ENCODE measurements at regions not wholly inside any gene's neighbourhood (a gene's known extent, or its start where the extent isn't known, plus 50 kb on each side); places are given as distances from the start of the nearest gene placed in this dataset.

DNA sequence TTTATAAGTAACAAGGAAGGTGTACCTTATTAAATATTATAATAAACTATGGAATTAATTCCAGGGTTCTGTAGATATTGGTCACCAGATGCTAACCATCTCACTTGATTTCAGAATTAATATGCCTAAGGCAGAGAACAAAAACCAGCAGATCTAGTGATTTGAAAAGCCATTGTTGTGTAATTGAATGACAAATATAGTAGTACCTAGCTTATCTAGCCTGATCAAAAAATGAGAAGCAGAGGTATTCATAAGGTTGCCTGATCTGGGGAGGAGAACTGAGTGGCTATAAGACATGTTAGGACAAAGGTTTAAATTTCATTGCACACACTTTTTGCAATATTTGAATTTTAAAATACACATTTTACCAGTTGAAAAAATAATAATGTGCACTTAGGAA is 132.0 kb upstream of the UBE2E3 start:
- TF ChIP-seq POLR2A (IDR thresholded peaks at IDR 0.05) (no peak), EP300 (IDR thresholded peaks at IDR 0.05) (no peak)
- TF ChIP-seq, protein P1, sequence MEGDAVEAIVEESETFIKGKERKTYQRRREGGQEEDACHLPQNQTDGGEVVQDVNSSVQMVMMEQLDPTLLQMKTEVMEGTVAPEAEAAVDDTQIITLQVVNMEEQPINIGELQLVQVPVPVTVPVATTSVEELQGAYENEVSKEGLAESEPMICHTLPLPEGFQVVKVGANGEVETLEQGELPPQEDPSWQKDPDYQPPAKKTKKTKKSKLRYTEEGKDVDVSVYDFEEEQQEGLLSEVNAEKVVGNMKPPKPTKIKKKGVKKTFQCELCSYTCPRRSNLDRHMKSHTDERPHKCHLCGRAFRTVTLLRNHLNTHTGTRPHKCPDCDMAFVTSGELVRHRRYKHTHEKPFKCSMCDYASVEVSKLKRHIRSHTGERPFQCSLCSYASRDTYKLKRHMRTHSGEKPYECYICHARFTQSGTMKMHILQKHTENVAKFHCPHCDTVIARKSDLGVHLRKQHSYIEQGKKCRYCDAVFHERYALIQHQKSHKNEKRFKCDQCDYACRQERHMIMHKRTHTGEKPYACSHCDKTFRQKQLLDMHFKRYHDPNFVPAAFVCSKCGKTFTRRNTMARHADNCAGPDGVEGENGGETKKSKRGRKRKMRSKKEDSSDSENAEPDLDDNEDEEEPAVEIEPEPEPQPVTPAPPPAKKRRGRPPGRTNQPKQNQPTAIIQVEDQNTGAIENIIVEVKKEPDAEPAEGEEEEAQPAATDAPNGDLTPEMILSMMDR (IDR thresholded peaks at IDR 0.05), result no peak

Measured in sigmoid colon (tissue), 4 donors.